Neural cell (in vitro differentiated cells): ENCODE measurements at regions not wholly inside any gene's neighbourhood (a gene's known extent, or its start where the extent isn't known, plus 50 kb on each side); places are given as distances from the start of the nearest gene placed in this dataset.

ENCODE experiments used
- EP300 ChIP-seq: fragments of 450-650 bp; conservative IDR thresholded peaks from 2 replicates; pipeline ENCODE4 v1.6.1; 2014; ENCODE audit warnings: antibody characterized with exemption, mild to moderate bottlenecking, moderate library complexity; ENCODE audit not compliant: poor library complexity, severe bottlenecking
- EZH2 ChIP-seq: fragments of 200-600, 300-800 bp; shearing (Covaris generic), sonication (generic); IDR thresholded peaks from 2 replicates; pipeline ENCODE4 v1.6.1; 2014; ENCODE audit warnings: antibody characterized with exemption, low read length, borderline replicate concordance, mild to moderate bottlenecking; ENCODE audit not compliant: insufficient read depth, poor library complexity, severe bottlenecking
- MXI1 ChIP-seq: fragments of 450-650 bp; conservative IDR thresholded peaks from 2 replicates; pipeline ENCODE4 v1.6.1; 2014; ENCODE audit warnings: antibody characterized with exemption, mild to moderate bottlenecking; ENCODE audit not compliant: poor library complexity, severe bottlenecking
- POLR2AphosphoS5 ChIP-seq: IDR thresholded peaks from 2 replicates; pipeline ENCODE4 v1.6.1; 2012
- RAD21 ChIP-seq: fragments of 450-650 bp; conservative IDR thresholded peaks from 2 replicates; pipeline ENCODE4 v1.6.1; 2014; ENCODE audit warnings: antibody characterized with exemption, mild to moderate bottlenecking, moderate library complexity
- SMC3 ChIP-seq: fragments of 450-650 bp; conservative IDR thresholded peaks from 2 replicates; pipeline ENCODE4 v1.6.1; 2014; ENCODE audit warnings: antibody characterized with exemption, mild to moderate bottlenecking, moderate library complexity; ENCODE audit not compliant: poor library complexity
- TAF1 ChIP-seq: IDR thresholded peaks from 2 replicates; pipeline ENCODE4 v1.6.1; 2012; ENCODE audit warnings: low read depth
- TF ChIP-seq, protein P1 (sequence below): fragments of 450-650 bp; IDR thresholded peaks from 2 replicates; pipeline ENCODE4 v1.5.1; 2014; ENCODE audit warnings: antibody characterized with exemption, mild to moderate bottlenecking, moderate library complexity; ENCODE audit not compliant: poor library complexity, severe bottlenecking
- TF ChIP-seq, protein P2 (sequence below): IDR thresholded peaks from 2 replicates; pipeline ENCODE4 v1.6.1; 2012; ENCODE audit warnings: borderline replicate concordance

DNA sequence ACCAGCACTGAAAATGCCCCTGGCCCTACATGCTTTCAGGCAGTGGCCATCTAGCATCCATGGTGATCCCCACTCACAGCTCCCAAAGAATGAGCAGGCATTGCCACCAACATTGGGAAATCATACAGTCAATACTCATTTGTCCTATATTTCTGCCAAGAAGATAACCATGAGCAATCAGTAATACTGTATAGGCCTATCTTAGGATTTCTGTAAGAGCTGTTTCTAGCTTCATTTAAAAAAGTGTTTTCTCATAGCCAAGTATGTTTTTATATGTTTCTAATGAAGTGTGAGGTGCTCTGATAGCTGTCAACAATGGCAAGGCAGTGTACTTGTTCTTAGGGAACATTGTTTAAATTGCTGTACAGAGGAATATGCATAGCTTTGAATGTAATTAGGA lies 428.7 kb downstream of the FGF9 start:
- TF ChIP-seq, protein P1, sequence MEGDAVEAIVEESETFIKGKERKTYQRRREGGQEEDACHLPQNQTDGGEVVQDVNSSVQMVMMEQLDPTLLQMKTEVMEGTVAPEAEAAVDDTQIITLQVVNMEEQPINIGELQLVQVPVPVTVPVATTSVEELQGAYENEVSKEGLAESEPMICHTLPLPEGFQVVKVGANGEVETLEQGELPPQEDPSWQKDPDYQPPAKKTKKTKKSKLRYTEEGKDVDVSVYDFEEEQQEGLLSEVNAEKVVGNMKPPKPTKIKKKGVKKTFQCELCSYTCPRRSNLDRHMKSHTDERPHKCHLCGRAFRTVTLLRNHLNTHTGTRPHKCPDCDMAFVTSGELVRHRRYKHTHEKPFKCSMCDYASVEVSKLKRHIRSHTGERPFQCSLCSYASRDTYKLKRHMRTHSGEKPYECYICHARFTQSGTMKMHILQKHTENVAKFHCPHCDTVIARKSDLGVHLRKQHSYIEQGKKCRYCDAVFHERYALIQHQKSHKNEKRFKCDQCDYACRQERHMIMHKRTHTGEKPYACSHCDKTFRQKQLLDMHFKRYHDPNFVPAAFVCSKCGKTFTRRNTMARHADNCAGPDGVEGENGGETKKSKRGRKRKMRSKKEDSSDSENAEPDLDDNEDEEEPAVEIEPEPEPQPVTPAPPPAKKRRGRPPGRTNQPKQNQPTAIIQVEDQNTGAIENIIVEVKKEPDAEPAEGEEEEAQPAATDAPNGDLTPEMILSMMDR = no peak
- TF ChIP-seq RAD21 (no peak), EZH2 (no peak), POLR2AphosphoS5 (no peak), TAF1 (no peak), MXI1 (no peak), SMC3 (no peak), EP300 (no peak)
- TF ChIP-seq, protein P2, sequence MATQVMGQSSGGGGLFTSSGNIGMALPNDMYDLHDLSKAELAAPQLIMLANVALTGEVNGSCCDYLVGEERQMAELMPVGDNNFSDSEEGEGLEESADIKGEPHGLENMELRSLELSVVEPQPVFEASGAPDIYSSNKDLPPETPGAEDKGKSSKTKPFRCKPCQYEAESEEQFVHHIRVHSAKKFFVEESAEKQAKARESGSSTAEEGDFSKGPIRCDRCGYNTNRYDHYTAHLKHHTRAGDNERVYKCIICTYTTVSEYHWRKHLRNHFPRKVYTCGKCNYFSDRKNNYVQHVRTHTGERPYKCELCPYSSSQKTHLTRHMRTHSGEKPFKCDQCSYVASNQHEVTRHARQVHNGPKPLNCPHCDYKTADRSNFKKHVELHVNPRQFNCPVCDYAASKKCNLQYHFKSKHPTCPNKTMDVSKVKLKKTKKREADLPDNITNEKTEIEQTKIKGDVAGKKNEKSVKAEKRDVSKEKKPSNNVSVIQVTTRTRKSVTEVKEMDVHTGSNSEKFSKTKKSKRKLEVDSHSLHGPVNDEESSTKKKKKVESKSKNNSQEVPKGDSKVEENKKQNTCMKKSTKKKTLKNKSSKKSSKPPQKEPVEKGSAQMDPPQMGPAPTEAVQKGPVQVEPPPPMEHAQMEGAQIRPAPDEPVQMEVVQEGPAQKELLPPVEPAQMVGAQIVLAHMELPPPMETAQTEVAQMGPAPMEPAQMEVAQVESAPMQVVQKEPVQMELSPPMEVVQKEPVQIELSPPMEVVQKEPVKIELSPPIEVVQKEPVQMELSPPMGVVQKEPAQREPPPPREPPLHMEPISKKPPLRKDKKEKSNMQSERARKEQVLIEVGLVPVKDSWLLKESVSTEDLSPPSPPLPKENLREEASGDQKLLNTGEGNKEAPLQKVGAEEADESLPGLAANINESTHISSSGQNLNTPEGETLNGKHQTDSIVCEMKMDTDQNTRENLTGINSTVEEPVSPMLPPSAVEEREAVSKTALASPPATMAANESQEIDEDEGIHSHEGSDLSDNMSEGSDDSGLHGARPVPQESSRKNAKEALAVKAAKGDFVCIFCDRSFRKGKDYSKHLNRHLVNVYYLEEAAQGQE = no peak
